ENCODE measurements at regions not wholly inside any gene's neighbourhood (a gene's known extent, or its start where the extent isn't known, plus 50 kb on each side); places are given as distances from the start of the nearest gene placed in this dataset.

GRCh38 chr2:172227719-172228118 lies 125.0 kb upstream of the DLX2 start:
- no peaks in the 10 kb centered on the region for H3K9me3 ChIP-seq (ENCODE audit: insufficient read depth in 2 of 2, low read depth in 1 of 2, low read length in 1 of 2)
- no peak for DNase-seq (ENCODE audit: low read depth in 1 of 2, low spot score in 2 of 2)
- H3K36me3 ChIP-seq (ENCODE audit: control insufficient read depth in 2 of 4, insufficient read depth in 4 of 4, low read length in 3 of 4), result no peaks in the 10 kb centered on the region
- H2BK5ac ChIP-seq (ENCODE audit: low read depth, low read length), result no peak overlapping the region
- no peak overlapping the region for H2BK20ac ChIP-seq (ENCODE audit: low read length)
- H3K4me2 ChIP-seq (ENCODE audit: insufficient read depth in 1 of 2, low read depth in 2 of 2, low read length in 2 of 2), result no peak overlapping the region
- ChIA-PET CTCF (ENCODE audit: partially characterized antibody) (interaction anchor here (0.5 to 2.2 kb wide), 8 partner anchors 19 to 475 kb away, joined by 3 to 10 read pairs (median 3); no protein-coding TSS in a partner anchor), POLR2A (ENCODE audit: partially characterized antibody) (no interaction called here)
- no peak for FAIRE-seq
- no peaks in the 10 kb centered on the region for H3K79me1 ChIP-seq (ENCODE audit: low read depth, low read length)
- no peaks in the 10 kb centered on the region for H4K20me1 ChIP-seq (replicated peaks in 1 of 2; ENCODE audit: control insufficient read depth in 1 of 2, insufficient read depth in 2 of 2, low read length in 2 of 2)
- no peak overlapping the region for H2BK15ac ChIP-seq (ENCODE audit: low read length)
- H2BK12ac ChIP-seq (ENCODE audit: low read depth, low read length), result no peak overlapping the region
- H2AFZ ChIP-seq (ENCODE audit: low read length), result no peak overlapping the region
- 73% methylated on average over 4 of the region's 4 CpGs; no CpG with 5 or more reads in 1 of the 2 experiments for WGBS, 2 experiments (ENCODE audit: extremely low coverage in 1 of 2, insufficient coverage in 1 of 2, insufficient read length in 1 of 2, insufficient replicate concordance in 2 of 2, low coverage in 1 of 2, low lambda C conversion rate in 2 of 2, missing lambda C conversion rate in 1 of 2)
- H3K14ac ChIP-seq (ENCODE audit: insufficient read length), result no peak overlapping the region
- H3K79me2 ChIP-seq (ENCODE audit: control insufficient read depth in 1 of 2, insufficient read depth in 2 of 2, low read length in 2 of 2), result no peaks in the 10 kb centered on the region
- no peak overlapping the region for H3K56ac ChIP-seq (replicated peaks; ENCODE audit: insufficient read length, low read depth, low read length)
- no peak overlapping the region for H3K4me3 ChIP-seq (ENCODE audit: extremely low read depth in 1 of 4, insufficient read depth in 2 of 4, low read depth in 3 of 4, low read length in 4 of 4)
- no peak overlapping the region for H2BK120ac ChIP-seq (replicated peaks; ENCODE audit: low read depth, low read length)
- H3K23ac ChIP-seq (ENCODE audit: insufficient read length), result no peak overlapping the region
- no peak overlapping the region for H3K4ac ChIP-seq (replicated peaks; ENCODE audit: insufficient read length, low read depth, low read length)
- H3K27ac ChIP-seq (ENCODE audit: low read depth, low read length), result no peak overlapping the region
- H3K9ac ChIP-seq (replicated peaks in 1 of 4; ENCODE audit: extremely low read depth in 1 of 4, low read depth in 3 of 4, low read length in 3 of 4), result no peak overlapping the region
- no peak overlapping the region for H2AK5ac ChIP-seq (ENCODE audit: low read depth, low read length)
- H3K23me2 ChIP-seq (ENCODE audit: low read depth, low read length), result no peaks in the 10 kb centered on the region; the same call in 1 of the 2 replicates
- H4K5ac ChIP-seq (ENCODE audit: insufficient read length, low read depth, low read length), result no peak overlapping the region
- H4K8ac ChIP-seq (ENCODE audit: extremely low read depth, insufficient read depth, low read length), result no peak overlapping the region
- H3K18ac ChIP-seq (ENCODE audit: extremely low read depth, low read length), result no peak overlapping the region
- TF ChIP-seq HDAC6 (IDR thresholded peaks at IDR 0.05; ENCODE audit: low read depth, low read length) (no peak), POLR2A (IDR thresholded peaks at IDR 0.05; ENCODE audit: control extremely low read depth in 1 of 2, low read depth in 2 of 2, low read length in 2 of 2) (no peak), SAP30 (IDR thresholded peaks at IDR 0.05; ENCODE audit: insufficient read depth, insufficient replicate concordance, low read length) (no peak), POLR2AphosphoS5 (IDR thresholded peaks at IDR 0.05; ENCODE audit: low read depth, low read length) (no peak), NRF1 (IDR thresholded peaks at IDR 0.05; ENCODE audit: low read depth, low read length) (no peak), SUZ12 (IDR thresholded peaks at IDR 0.05; ENCODE audit: low read length) (no peak), SP1 (IDR thresholded peaks at IDR 0.05; ENCODE audit: low read depth, low read length) (no peak), KDM5A (IDR thresholded peaks at IDR 0.05; ENCODE audit: low read length) (no peak), NANOG (IDR thresholded peaks at IDR 0.05; ENCODE audit: insufficient read depth, low read depth, low read length, poor library complexity, severe bottlenecking) (no peak), RBBP5 (IDR thresholded peaks at IDR 0.05; ENCODE audit: borderline replicate concordance, low read depth, low read length) (no peak), CBX5 (IDR thresholded peaks at IDR 0.05; ENCODE audit: low read depth, low read length) (no peak)
- H3K27me3 ChIP-seq (replicated peaks in 1 of 4; ENCODE audit: control insufficient read depth in 3 of 4, extremely low read depth in 1 of 4, insufficient read depth in 3 of 4, low read length in 3 of 4), result no peaks in the 10 kb centered on the region
- no peak overlapping the region for H4K91ac ChIP-seq (replicated peaks; ENCODE audit: insufficient read length, low read length)
- H3K4me1 ChIP-seq (replicated peaks in 1 of 4; ENCODE audit: control insufficient read depth in 3 of 4, insufficient read depth in 4 of 4, low read length in 3 of 4), result peaks cover 0 to 7% (median 2%) of the 10 kb centered on the region in 4 experiments; a peak in 1 of 7 replicates
